ENCODE measurements at regions not wholly inside any gene's neighbourhood (a gene's known extent, or its start where the extent isn't known, plus 50 kb on each side); places are given as distances from the start of the nearest gene placed in this dataset.

DNA sequence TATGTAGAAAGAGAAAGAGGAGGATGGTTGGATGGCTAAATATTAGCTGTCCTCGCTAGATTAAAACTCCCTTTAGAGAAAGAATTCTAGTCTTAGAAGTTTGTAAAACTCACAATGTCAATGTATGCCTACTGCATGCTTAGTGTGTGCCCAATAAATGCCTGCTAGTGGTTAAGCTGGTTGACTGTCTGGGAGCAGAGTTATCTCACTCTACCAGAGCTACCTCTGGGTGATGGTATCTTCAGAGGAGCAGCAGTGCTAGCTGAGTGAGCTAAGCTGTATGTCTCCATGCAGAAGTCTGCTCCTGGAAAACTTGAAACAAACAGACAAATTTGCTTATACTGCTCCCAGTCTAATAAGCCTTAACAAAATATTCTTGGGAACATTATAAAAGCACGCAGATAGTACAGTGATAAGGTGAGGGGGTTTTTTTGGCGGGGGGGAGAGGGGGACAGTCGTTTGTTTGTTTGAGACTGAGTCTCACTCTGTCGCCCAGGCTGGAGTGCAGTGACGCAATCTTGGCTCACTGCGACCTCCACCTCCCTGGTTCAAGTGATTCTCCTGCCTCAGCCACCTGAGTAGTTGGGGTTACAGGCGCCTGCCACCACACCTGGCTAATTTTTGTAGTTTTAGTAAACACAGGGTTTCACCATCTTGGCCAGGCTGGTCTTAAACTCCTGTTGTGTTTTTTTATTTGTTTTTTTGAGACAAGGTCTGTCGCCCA is 202.8 kb upstream of the TSC22D1 start:
- TF ChIP-seq EZH2 (IDR thresholded peaks at IDR 0.05; ENCODE audit: low read depth, low read length, severe bottlenecking) (no peak), SIN3A (conservative IDR thresholded peaks at IDR 0.05 in 1 of 2, IDR thresholded peaks at IDR 0.05 in 1 of 2; ENCODE audit: low read depth in 1 of 2, low read length in 2 of 2) (no peak), POLR2A (IDR thresholded peaks at IDR 0.05; ENCODE audit: control extremely low read depth in 1 of 2, low read depth in 2 of 2, low read length in 2 of 2) (no peak), CREB1 (IDR thresholded peaks at IDR 0.05) (no peak), NRF1 (IDR thresholded peaks at IDR 0.05; ENCODE audit: low read depth, low read length) (no peak)
- TF ChIP-seq, protein P1, sequence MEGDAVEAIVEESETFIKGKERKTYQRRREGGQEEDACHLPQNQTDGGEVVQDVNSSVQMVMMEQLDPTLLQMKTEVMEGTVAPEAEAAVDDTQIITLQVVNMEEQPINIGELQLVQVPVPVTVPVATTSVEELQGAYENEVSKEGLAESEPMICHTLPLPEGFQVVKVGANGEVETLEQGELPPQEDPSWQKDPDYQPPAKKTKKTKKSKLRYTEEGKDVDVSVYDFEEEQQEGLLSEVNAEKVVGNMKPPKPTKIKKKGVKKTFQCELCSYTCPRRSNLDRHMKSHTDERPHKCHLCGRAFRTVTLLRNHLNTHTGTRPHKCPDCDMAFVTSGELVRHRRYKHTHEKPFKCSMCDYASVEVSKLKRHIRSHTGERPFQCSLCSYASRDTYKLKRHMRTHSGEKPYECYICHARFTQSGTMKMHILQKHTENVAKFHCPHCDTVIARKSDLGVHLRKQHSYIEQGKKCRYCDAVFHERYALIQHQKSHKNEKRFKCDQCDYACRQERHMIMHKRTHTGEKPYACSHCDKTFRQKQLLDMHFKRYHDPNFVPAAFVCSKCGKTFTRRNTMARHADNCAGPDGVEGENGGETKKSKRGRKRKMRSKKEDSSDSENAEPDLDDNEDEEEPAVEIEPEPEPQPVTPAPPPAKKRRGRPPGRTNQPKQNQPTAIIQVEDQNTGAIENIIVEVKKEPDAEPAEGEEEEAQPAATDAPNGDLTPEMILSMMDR (IDR thresholded peaks at IDR 0.05; ENCODE audit: control extremely low read depth in 1 of 3, insufficient read depth in 1 of 3, low read depth in 1 of 3, low read length in 3 of 3) = no peak
- TF ChIP-seq, protein P2, sequence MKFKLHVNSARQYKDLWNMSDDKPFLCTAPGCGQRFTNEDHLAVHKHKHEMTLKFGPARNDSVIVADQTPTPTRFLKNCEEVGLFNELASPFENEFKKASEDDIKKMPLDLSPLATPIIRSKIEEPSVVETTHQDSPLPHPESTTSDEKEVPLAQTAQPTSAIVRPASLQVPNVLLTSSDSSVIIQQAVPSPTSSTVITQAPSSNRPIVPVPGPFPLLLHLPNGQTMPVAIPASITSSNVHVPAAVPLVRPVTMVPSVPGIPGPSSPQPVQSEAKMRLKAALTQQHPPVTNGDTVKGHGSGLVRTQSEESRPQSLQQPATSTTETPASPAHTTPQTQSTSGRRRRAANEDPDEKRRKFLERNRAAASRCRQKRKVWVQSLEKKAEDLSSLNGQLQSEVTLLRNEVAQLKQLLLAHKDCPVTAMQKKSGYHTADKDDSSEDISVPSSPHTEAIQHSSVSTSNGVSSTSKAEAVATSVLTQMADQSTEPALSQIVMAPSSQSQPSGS (IDR thresholded peaks at IDR 0.05; ENCODE audit: low read length) = no peak
